ENCODE measurements at regions not wholly inside any gene's neighbourhood (a gene's known extent, or its start where the extent isn't known, plus 50 kb on each side); places are given as distances from the start of the nearest gene placed in this dataset.
A peak's percentile ranks its signal among the peaks of the same experiment; 100 is the strongest.

DNA sequence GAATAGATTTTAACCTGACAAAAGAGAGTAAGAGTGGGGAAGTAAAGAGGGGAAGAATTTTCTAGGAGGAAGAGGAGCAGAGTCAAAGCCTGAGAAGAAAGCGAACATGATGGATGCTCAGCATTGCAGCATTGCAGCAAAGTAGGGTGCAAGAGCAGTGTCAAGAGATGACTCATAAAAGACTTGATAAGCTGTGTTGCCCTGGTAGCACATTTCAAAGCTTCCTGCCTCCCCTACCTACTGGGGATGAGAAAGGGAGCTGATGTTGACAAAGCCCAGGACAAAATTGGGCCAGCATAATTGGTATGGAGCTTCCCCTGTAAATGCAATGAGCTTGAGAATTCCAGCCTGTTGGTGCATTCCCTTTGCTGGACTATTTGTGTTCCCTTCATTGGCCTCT lies 121.6 kb upstream of the ST8SIA2 start:
- no peak for DNase-seq (ENCODE audit: low spot score)
- in situ Hi-C loops (cut with MboI; ENCODE audit: low pct_unique_long_range_greater_than_20kb, low sequenced_read_pairs, unreplicated experiment), result no loop called here
- TF ChIP-seq, protein P1, sequence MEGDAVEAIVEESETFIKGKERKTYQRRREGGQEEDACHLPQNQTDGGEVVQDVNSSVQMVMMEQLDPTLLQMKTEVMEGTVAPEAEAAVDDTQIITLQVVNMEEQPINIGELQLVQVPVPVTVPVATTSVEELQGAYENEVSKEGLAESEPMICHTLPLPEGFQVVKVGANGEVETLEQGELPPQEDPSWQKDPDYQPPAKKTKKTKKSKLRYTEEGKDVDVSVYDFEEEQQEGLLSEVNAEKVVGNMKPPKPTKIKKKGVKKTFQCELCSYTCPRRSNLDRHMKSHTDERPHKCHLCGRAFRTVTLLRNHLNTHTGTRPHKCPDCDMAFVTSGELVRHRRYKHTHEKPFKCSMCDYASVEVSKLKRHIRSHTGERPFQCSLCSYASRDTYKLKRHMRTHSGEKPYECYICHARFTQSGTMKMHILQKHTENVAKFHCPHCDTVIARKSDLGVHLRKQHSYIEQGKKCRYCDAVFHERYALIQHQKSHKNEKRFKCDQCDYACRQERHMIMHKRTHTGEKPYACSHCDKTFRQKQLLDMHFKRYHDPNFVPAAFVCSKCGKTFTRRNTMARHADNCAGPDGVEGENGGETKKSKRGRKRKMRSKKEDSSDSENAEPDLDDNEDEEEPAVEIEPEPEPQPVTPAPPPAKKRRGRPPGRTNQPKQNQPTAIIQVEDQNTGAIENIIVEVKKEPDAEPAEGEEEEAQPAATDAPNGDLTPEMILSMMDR (IDR thresholded peaks at IDR 0.05; ENCODE audit: extremely low read depth, insufficient read depth, missing control alignments), result no peak

DNA sequence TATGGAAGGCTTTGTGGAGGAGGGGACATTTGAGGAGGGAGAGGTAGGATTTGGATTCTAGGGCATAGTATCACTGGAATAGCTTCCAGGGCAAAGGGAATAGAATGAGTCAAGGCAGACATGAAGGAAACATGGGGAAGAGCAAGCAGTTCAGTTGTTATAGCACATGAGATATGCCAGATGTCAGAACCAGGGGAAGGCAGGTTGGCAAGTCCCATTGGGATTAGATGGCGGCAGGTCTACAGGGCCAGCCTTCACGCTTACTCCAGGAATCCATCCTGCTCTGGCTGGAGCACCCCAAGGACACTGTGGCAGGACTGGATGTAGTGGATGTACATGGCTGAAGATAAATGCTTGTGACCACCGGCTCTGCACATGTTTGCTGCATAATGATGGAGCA lies 120.4 kb upstream of the ST8SIA2 start:
- TF ChIP-seq, protein P1 (IDR thresholded peaks at IDR 0.05; ENCODE audit: extremely low read depth, insufficient read depth, missing control alignments), result no peak
- DNase-seq (ENCODE audit: low spot score), result no peak
- in situ Hi-C loops (cut with MboI; ENCODE audit: low pct_unique_long_range_greater_than_20kb, low sequenced_read_pairs, unreplicated experiment), result no loop called here

DNA sequence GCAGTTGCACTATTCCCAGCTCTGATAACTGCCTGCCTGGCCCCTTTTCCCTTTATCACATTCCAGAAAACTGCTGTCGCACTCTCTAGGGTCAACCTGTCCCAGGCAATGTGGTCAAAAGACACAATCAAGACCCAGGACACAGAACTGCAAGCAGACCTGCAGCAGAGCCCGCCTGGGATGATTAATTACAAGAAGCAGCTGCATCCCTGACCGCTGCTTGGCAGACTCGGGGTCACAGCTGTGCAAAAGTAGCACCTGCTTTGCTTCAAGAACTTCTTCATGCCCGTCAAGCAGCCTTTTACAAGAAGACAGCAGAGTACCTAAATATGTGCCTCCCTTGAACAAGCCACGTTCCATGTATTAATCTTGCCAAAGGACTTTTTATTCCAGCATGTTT lies 120.0 kb upstream of the ST8SIA2 start:
- TF ChIP-seq, protein P1 (IDR thresholded peaks at IDR 0.05; ENCODE audit: extremely low read depth, insufficient read depth, missing control alignments), result no peak
- DNase-seq (ENCODE audit: low spot score), result no peak
- in situ Hi-C loops (cut with MboI; ENCODE audit: low pct_unique_long_range_greater_than_20kb, low sequenced_read_pairs, unreplicated experiment), result no loop called here

DNA sequence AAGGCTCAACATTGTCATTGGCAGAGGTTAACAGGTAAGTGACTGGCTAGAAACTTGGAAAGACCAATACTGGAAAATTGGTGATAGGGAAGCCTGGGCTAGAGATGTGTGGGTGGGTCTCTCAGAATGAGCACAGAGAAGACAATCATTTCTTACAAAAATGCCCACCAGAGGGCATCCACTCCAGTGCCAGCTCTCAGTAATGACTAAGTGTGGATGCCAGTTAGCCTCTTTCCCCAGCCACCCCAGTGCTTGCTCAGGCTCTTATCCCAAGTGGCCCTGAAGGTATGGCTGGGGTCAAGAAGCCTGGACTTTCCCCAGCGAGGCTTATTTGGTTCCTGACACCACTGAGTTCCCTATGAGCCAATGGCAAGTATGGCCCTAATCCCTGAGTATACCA lies 115.9 kb upstream of the ST8SIA2 start:
- TF ChIP-seq, protein P1 (IDR thresholded peaks at IDR 0.05; ENCODE audit: extremely low read depth, insufficient read depth, missing control alignments), result peak; percentile 41
- in situ Hi-C loops (cut with MboI; ENCODE audit: low pct_unique_long_range_greater_than_20kb, low sequenced_read_pairs, unreplicated experiment), result no loop called here
- DNase-seq (ENCODE audit: low spot score), result no peak

DNA sequence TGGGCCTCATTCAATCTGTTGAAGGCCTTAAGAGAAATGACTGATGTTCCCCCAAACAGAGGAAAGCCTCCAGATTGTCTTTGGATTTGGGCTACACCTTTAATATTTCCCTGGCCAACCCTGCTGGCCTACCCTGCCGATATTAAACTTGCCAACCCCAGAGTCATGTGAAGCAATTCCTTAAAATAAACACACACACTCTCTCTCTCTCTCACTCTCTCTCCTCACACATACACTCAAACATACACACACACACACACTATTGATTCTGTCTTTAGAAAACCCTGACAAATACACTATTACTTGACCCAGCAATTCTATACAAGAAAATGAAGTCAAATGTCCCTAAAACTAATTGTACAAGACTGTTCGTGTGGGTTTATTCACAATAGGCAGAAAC lies 109.9 kb upstream of the ST8SIA2 start:
- DNase-seq (ENCODE audit: low spot score), result no peak
- in situ Hi-C loops (cut with MboI; ENCODE audit: low pct_unique_long_range_greater_than_20kb, low sequenced_read_pairs, unreplicated experiment), result no loop called here
- TF ChIP-seq, protein P1 (IDR thresholded peaks at IDR 0.05; ENCODE audit: extremely low read depth, insufficient read depth, missing control alignments), result no peak

DNA sequence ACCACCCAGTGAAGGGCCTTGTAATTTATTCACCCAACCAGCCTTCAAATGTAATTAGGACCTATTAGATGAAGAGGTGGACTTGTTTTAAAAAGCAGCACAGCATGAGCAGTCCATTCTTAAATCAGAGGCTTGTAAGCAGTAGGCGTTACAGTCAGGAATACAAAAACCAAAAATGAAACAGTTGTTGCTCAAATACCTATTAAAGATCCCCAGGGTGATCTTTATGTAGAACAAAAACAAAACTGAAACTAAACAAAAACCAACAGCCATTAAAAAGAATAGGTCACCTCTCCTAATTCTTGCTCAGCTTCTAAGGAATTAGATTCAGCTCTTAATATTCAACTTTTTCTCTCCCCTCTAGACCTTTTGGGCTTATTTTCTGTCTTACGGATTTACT lies 104.9 kb upstream of the ST8SIA2 start:
- peak; percentile 29 for DNase-seq (ENCODE audit: low spot score)
- TF ChIP-seq, protein P1 (IDR thresholded peaks at IDR 0.05; ENCODE audit: extremely low read depth, insufficient read depth, missing control alignments), result no peak
- in situ Hi-C loops (cut with MboI; ENCODE audit: low pct_unique_long_range_greater_than_20kb, low sequenced_read_pairs, unreplicated experiment), result no loop called here

DNA sequence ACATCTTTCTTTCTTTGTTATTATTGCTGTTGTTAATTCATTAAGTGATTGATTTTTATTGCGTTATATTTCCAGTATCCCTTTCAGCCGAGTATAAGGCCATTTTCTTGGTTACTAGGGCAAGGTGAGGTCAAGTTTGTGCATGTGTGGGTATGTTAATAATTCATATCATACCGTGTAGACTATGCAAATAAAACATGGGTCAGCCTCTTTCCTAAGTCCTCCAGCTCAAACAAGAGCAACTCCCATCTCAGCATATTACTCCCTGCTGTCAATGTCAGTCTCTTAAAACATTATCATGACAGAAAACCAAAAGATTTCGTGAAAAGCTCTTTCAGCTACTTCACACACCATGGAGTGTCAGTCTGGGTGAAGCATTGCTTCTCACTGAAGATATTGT lies 103.9 kb upstream of the ST8SIA2 start:
- in situ Hi-C loops (cut with MboI; ENCODE audit: low pct_unique_long_range_greater_than_20kb, low sequenced_read_pairs, unreplicated experiment), result no loop called here
- DNase-seq (ENCODE audit: low spot score), result no peak
- TF ChIP-seq, protein P1 (IDR thresholded peaks at IDR 0.05; ENCODE audit: extremely low read depth, insufficient read depth, missing control alignments), result no peak

Data from GM13977 (cell line).